H9 (cell line): ENCODE measurements at regions not wholly inside any gene's neighbourhood (a gene's known extent, or its start where the extent isn't known, plus 50 kb on each side); places are given as distances from the start of the nearest gene placed in this dataset.

Source experiments
- DNase-seq: peaks from one replicate; pipeline ENCODE4 v3.0.0-alpha.2; 2017
- H2AFZ ChIP-seq: one replicate; pipeline ENCODE4 v1.6.1; 2013; ENCODE audit warnings: mild to moderate bottlenecking, low read length, control low read depth, moderate library complexity
- H2AK5ac ChIP-seq: 2 replicates; pipeline ENCODE4 v1.6.1; 2013; ENCODE audit warnings: low read length, control low read depth, mixed read lengths; ENCODE audit not compliant: insufficient read length
- H2BK120ac ChIP-seq: one replicate; pipeline ENCODE4 v1.6.1; 2013; ENCODE audit warnings: low read depth, mild to moderate bottlenecking, low read length, control low read depth, inconsistent platforms; ENCODE audit not compliant: poor library complexity, severe bottlenecking
- H2BK12ac ChIP-seq: 2 replicates; pipeline ENCODE4 v1.6.1; 2013; ENCODE audit warnings: low read length, control low read depth, mixed read lengths, low read depth; ENCODE audit not compliant: insufficient read length
- H2BK15ac ChIP-seq: 2 replicates; pipeline ENCODE4 v1.6.1; 2013; ENCODE audit warnings: low read depth, low read length, control low read depth
- H2BK20ac ChIP-seq: one replicate; pipeline ENCODE4 v1.6.1; 2013; ENCODE audit warnings: low read depth, mild to moderate bottlenecking, low read length, control low read depth, inconsistent platforms; ENCODE audit not compliant: poor library complexity, severe bottlenecking
- H2BK5ac ChIP-seq: 2 replicates; pipeline ENCODE4 v1.6.1; 2013; ENCODE audit warnings: low read length, control low read depth, mixed read lengths; ENCODE audit not compliant: insufficient read length
- H3K14ac ChIP-seq: 2 replicates; pipeline ENCODE4 v1.6.1; 2013; ENCODE audit warnings: low read length, control low read depth; ENCODE audit not compliant: insufficient read depth
- H3K18ac ChIP-seq: 2 replicates; pipeline ENCODE4 v1.6.1; 2013; ENCODE audit warnings: low read depth, mild to moderate bottlenecking, mixed read lengths, low read length, control low read depth; ENCODE audit not compliant: insufficient read length
- H3K23ac ChIP-seq: 2 replicates; pipeline ENCODE4 v1.6.1; 2013; ENCODE audit warnings: low read length, control low read depth, mixed read lengths, low read depth; ENCODE audit not compliant: insufficient read length
- H3K23me2 ChIP-seq: 2 replicates; pipeline ENCODE4 v1.6.1; 2013; ENCODE audit warnings: low read depth, mild to moderate bottlenecking, mixed read lengths, low read length, control low read depth; ENCODE audit not compliant: insufficient read length, poor library complexity, severe bottlenecking
- H3K27ac ChIP-seq: 2 replicates; pipeline ENCODE4 v1.5.1; 2013; ENCODE audit warnings: low read length, control low read depth, mixed read lengths, low read depth; ENCODE audit not compliant: insufficient read length
- H3K27me3 ChIP-seq: 2 replicates; pipeline ENCODE4 v1.6.1; 2013; ENCODE audit warnings: low read length, control low read depth, inconsistent platforms; ENCODE audit not compliant: insufficient read depth
- H3K4ac ChIP-seq: 2 replicates; pipeline ENCODE4 v1.6.1; 2013; ENCODE audit warnings: low read depth, mild to moderate bottlenecking, control low read depth, inconsistent platforms, low read length, moderate library complexity
- H3K4me1 ChIP-seq: 2 replicates; pipeline ENCODE4 v1.6.1; 2013; ENCODE audit warnings: low read length, control low read depth, inconsistent platforms; ENCODE audit not compliant: insufficient read depth
- H3K4me2 ChIP-seq: 2 replicates; pipeline ENCODE4 v1.6.1; 2013; ENCODE audit warnings: low read length, control low read depth, mixed read lengths; ENCODE audit not compliant: insufficient read length, insufficient read depth
- H3K56ac ChIP-seq: 2 replicates; pipeline ENCODE4 v1.6.1; 2013; ENCODE audit warnings: low read depth, mild to moderate bottlenecking, mixed read lengths, low read length, control low read depth; ENCODE audit not compliant: insufficient read length
- H3K79me1 ChIP-seq: 2 replicates; pipeline ENCODE4 v1.6.1; 2013; ENCODE audit warnings: low read depth, mild to moderate bottlenecking, moderate library complexity, low read length, control low read depth, inconsistent platforms; ENCODE audit not compliant: insufficient read depth, poor library complexity, severe bottlenecking
- H3K79me2 ChIP-seq: 2 replicates; pipeline ENCODE4 v1.6.1; 2013; ENCODE audit warnings: low read length, control low read depth, inconsistent platforms; ENCODE audit not compliant: insufficient read depth
- H3K9ac ChIP-seq: 2 replicates; pipeline ENCODE4 v1.6.1; 2013; ENCODE audit warnings: low read length, control low read depth, mixed read lengths; ENCODE audit not compliant: insufficient read length; ENCODE audit errors: extremely low read depth
- H3K9me3 ChIP-seq: one replicate; pipeline ENCODE4 v1.6.1; 2013; ENCODE audit warnings: low read depth, low read length, inconsistent platforms; ENCODE audit not compliant: control insufficient read depth
- H3T11ph ChIP-seq: one replicate; pipeline ENCODE4 v1.6.1; 2013; ENCODE audit warnings: mild to moderate bottlenecking, low read length, control low read depth, inconsistent platforms
- H4K20me1 ChIP-seq: one replicate; pipeline ENCODE4 v1.6.1; 2013; ENCODE audit not compliant: control insufficient read depth, insufficient read length, insufficient read depth
- H4K5ac ChIP-seq: 2 replicates; pipeline ENCODE4 v1.6.1; 2013; ENCODE audit warnings: low read depth, mild to moderate bottlenecking, mixed read lengths, low read length, control low read depth; ENCODE audit not compliant: insufficient read length
- H4K8ac ChIP-seq: replicated peaks from 2 replicates; pipeline ENCODE4 v1.6.1; 2013; ENCODE audit warnings: low read length, control low read depth, mixed read lengths, low read depth; ENCODE audit not compliant: insufficient read length
- H4K91ac ChIP-seq: 2 replicates; pipeline ENCODE4 v1.6.1; 2013; ENCODE audit warnings: low read depth, mild to moderate bottlenecking, moderate library complexity, mixed read lengths, low read length, control low read depth; ENCODE audit not compliant: insufficient read length
- H3K27ac Mint-ChIP-seq, 3 experiments: 2 replicates in 2 of 3; 3 replicates in 1 of 3; pipeline ENCODE4 v1.8.0; 2020 to 2021; ENCODE audit warnings: mixed read lengths in 3 of 3, mild to moderate bottlenecking in 1 of 3, moderate library complexity in 1 of 3
- H3K27me3 Mint-ChIP-seq: 2 replicates; pipeline ENCODE4 v1.8.0; 2021; ENCODE audit warnings: low read depth, mild to moderate bottlenecking, moderate library complexity, mixed read lengths
- H3K36me3 Mint-ChIP-seq, 3 experiments: 2 replicates in 2 of 3; 3 replicates in 1 of 3; pipeline ENCODE4 v1.8.0; 2020 to 2021; ENCODE audit warnings: low read depth in 3 of 3, mixed read lengths in 3 of 3; ENCODE audit not compliant: insufficient read depth in 1 of 3
- H3K4me1 Mint-ChIP-seq, 2 experiments: 2 replicates each; pipeline ENCODE4 v1.8.0; 2020; ENCODE audit warnings: mixed read lengths in 2 of 2
- H3K4me3 Mint-ChIP-seq, 2 experiments: 2 replicates in 1 of 2; 3 replicates in 1 of 2; pipeline ENCODE4 v1.8.0; 2020 to 2021; ENCODE audit warnings: mild to moderate bottlenecking in 2 of 2, mixed read lengths in 2 of 2, moderate library complexity in 1 of 2
- H3K9me3 Mint-ChIP-seq, 2 experiments: 2 replicates in 1 of 2; 3 replicates in 1 of 2; pipeline ENCODE4 v1.8.0; 2020; ENCODE audit warnings: mild to moderate bottlenecking in 2 of 2, mixed read lengths in 2 of 2, moderate library complexity in 1 of 2
- WGBS: extraction: QIAGEN DNeasy Blood & Tissue Kit; methylation state at CpG from one replicate; pipeline ENCODE4 v1.1.7; 2013; ENCODE audit warnings: missing lambda C conversion rate, low lambda C conversion rate, mixed read lengths; ENCODE audit not compliant: insufficient read length; ENCODE audit errors: extremely low coverage; 5-methylcytosine and 5-hydroxymethylcytosine counted together
- TF ChIP-seq, protein P1 (sequence below): fragments of 200-600 bp; sonication (generic); conservative IDR thresholded peaks from 3 replicates; pipeline ENCODE4 v1.8.0; 2021; ENCODE audit warnings: antibody characterized with exemption, mild to moderate bottlenecking

DNA sequence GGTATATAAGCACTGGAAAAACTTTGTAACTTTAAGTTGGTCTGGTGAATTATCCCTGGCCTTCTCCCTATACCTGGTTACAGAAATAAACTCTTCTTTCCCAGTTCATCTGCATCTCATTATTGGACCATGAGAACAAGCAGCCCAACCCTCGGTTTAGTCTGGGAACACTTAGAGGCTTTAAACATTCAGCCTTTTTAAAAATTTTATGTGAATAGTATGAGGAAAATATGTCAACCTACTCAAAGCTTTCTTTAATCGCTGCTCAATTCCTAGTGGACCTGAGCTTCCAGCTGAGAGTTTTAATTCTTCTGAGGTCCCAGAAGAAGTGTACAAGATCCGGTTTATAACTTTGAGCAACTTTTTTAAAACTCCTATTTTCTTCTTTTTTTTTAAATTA lies 358.6 kb upstream of the NOCT start:
- Histone ChIP-seq H3K27ac (no peak overlapping the region), H4K5ac (no peak overlapping the region)
- no CpG with 5 or more reads among the region's 3 CpGs for WGBS

More for the DNA sequence above, 358.6 kb upstream of the NOCT start:
- H4K20me1 ChIP-seq, result no peaks in the 10 kb centered on the region
- H3K4ac ChIP-seq, result no peak overlapping the region
- no peak overlapping the region for H2BK12ac ChIP-seq
- no peak overlapping the region for H3K4me2 ChIP-seq
- H3K27me3 Mint-ChIP-seq, result peaks cover 8% of the 10 kb centered on the region
- H4K91ac ChIP-seq, result no peak overlapping the region
- peaks cover 4% of the 10 kb centered on the region in 3 experiments; a peak in 6 of 7 replicates for H3K36me3 Mint-ChIP-seq
- H4K8ac ChIP-seq, result no peak overlapping the region
- H3K18ac ChIP-seq, result no peak overlapping the region
- no peaks in the 10 kb centered on the region for H3K27me3 ChIP-seq
- no peak overlapping the region for H2BK15ac ChIP-seq
- H2BK20ac ChIP-seq, result no peak overlapping the region
- H2BK120ac ChIP-seq, result no peak overlapping the region
- H3K79me1 ChIP-seq, result no peaks in the 10 kb centered on the region
- H2BK5ac ChIP-seq, result no peak overlapping the region
- DNase-seq, result no peak
- no peak overlapping the region for H3K14ac ChIP-seq
- H3K4me1 Mint-ChIP-seq, result peaks cover 46 to 47% of the 10 kb centered on the region in 2 experiments
- no peak overlapping the region for H3K4me3 Mint-ChIP-seq
- no peak overlapping the region for H2AK5ac ChIP-seq
- TF ChIP-seq, protein P1, sequence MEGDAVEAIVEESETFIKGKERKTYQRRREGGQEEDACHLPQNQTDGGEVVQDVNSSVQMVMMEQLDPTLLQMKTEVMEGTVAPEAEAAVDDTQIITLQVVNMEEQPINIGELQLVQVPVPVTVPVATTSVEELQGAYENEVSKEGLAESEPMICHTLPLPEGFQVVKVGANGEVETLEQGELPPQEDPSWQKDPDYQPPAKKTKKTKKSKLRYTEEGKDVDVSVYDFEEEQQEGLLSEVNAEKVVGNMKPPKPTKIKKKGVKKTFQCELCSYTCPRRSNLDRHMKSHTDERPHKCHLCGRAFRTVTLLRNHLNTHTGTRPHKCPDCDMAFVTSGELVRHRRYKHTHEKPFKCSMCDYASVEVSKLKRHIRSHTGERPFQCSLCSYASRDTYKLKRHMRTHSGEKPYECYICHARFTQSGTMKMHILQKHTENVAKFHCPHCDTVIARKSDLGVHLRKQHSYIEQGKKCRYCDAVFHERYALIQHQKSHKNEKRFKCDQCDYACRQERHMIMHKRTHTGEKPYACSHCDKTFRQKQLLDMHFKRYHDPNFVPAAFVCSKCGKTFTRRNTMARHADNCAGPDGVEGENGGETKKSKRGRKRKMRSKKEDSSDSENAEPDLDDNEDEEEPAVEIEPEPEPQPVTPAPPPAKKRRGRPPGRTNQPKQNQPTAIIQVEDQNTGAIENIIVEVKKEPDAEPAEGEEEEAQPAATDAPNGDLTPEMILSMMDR, result no peak
- H3K9ac ChIP-seq, result no peak overlapping the region
- no peaks in the 10 kb centered on the region for H3K9me3 ChIP-seq
- peaks cover 8% of the 10 kb centered on the region for H3K23me2 ChIP-seq
- H3K79me2 ChIP-seq, result no peaks in the 10 kb centered on the region
- no peaks in the 10 kb centered on the region; a peak in 4 of 5 replicates for H3K9me3 Mint-ChIP-seq
- H3K27ac Mint-ChIP-seq, result no peak overlapping the region; a peak in 1 of 7 replicates
- no peak overlapping the region for H3K23ac ChIP-seq
- H3K4me1 ChIP-seq, result peaks cover 11% of the 10 kb centered on the region
- H3K56ac ChIP-seq, result no peak overlapping the region
- no peak overlapping the region for H2AFZ ChIP-seq
- H3T11ph ChIP-seq, result no peak overlapping the region
